HL-60 (cell line): ENCODE measurements at regions not wholly inside any gene's neighbourhood (a gene's known extent, or its start where the extent isn't known, plus 50 kb on each side); places are given as distances from the start of the nearest gene placed in this dataset.

Experiments
- DNase-seq, 2 experiments: peaks; one replicate each; pipeline ENCODE4 v3.0.0-alpha.2; 2010 to 2020; ENCODE audit warnings: low read depth in 1 of 2, low spot score in 1 of 2
- H3K27ac ChIP-seq: fragments of 250-450 bp; sonication (Bioruptor Pico); replicated peaks from 2 replicates; pipeline ENCODE4 v1.5.1; 2020; ENCODE audit warnings: mild to moderate bottlenecking, moderate library complexity
- H3K27me3 ChIP-seq: fragments of 250-450 bp; sonication (Bioruptor Pico); 2 replicates; pipeline ENCODE4 v1.5.1; 2021; ENCODE audit warnings: mild to moderate bottlenecking, moderate library complexity; ENCODE audit not compliant: insufficient read depth, poor library complexity, severe bottlenecking
- H3K4me3 ChIP-seq: replicated peaks from 2 replicates; pipeline ENCODE4 v1.5.1; 2011; ENCODE audit warnings: mild to moderate bottlenecking, control low read depth, low read length; ENCODE audit not compliant: insufficient read depth
- CTCF ChIP-seq: IDR thresholded peaks from one replicate; pipeline ENCODE4 v1.5.1; 2011; ENCODE audit warnings: low read length, control low read depth, inconsistent platforms; ENCODE audit not compliant: insufficient read depth
- GABPA ChIP-seq: IDR thresholded peaks from 2 replicates; pipeline ENCODE4 v1.6.1; 2012; ENCODE audit warnings: low read depth
- POLR2AphosphoS5 ChIP-seq: IDR thresholded peaks from 2 replicates; pipeline ENCODE4 v1.6.1; 2012; ENCODE audit warnings: low read depth
- REST ChIP-seq: IDR thresholded peaks from 2 replicates; pipeline ENCODE4 v1.6.1; 2012; ENCODE audit warnings: low read depth; ENCODE audit not compliant: insufficient replicate concordance
- SPI1 ChIP-seq: IDR thresholded peaks from 2 replicates; pipeline ENCODE4 v1.6.1; 2012; ENCODE audit warnings: low read depth, mild to moderate bottlenecking, borderline replicate concordance

- TF ChIP-seq CTCF (no peak), POLR2AphosphoS5 (no peak), GABPA (no peak), REST (no peak), SPI1 (no peak)
- no peak overlapping the region for H3K4me3 ChIP-seq
- no peak overlapping the region for H3K27ac ChIP-seq
- no peak for DNase-seq
- no peaks in the 10 kb centered on the region for H3K27me3 ChIP-seq
These were observed 160.5 kb upstream of the RASSF8 start for GRCh38 chr12:25797949-25798348.

GRCh38 chr12:25800101-25800500 lies 158.4 kb upstream of the RASSF8 start:
- no peaks in the 10 kb centered on the region for H3K27me3 ChIP-seq
- TF ChIP-seq REST (no peak), SPI1 (peak; percentile 9; the same call in 1 of the 2 replicates), CTCF (no peak)
- no peak for DNase-seq
- H3K27ac ChIP-seq = no peak overlapping the region
- no peak overlapping the region for H3K4me3 ChIP-seq

GRCh38 chr12:25801734-25802133 lies 156.7 kb upstream of the RASSF8 start:
- DNase-seq = no peak
- Histone ChIP-seq H3K4me3 (no peak overlapping the region), H3K27ac (no peak overlapping the region), H3K27me3 (no peaks in the 10 kb centered on the region)
- TF ChIP-seq GABPA (no peak), SPI1 (no peak), CTCF (no peak), POLR2AphosphoS5 (no peak), REST (no peak)
